Lung (tissue), 11 donors: ENCODE measurements at regions not wholly inside any gene's neighbourhood (a gene's known extent, or its start where the extent isn't known, plus 50 kb on each side); places are given as distances from the start of the nearest gene placed in this dataset.

ENCODE experiments used
- ATAC-seq: fragments of 200-7000 bp; cut with Tn5 transposase; one replicate; pipeline ENCODE4 v1.9.1; 2020; ENCODE audit warnings: moderate number of reproducible peaks; ENCODE audit not compliant: insufficient read depth, low FRiP score
- DNase-seq, 3 donors: peaks; one replicate each; pipeline ENCODE4 v3.0.0-alpha.2; 2013 to 2017
- H3K27ac ChIP-seq, 2 donors: one replicate each; pipeline ENCODE4 v1.5.1; 2013; ENCODE audit warnings: mild to moderate bottlenecking in 2 of 2, moderate library complexity in 2 of 2, control low read depth in 1 of 2, inconsistent platforms in 1 of 2, low read depth in 1 of 2, low read length in 1 of 2
- H3K27me3 ChIP-seq, 3 donors: one replicate each; pipeline ENCODE4 v1.5.1; 2013; ENCODE audit warnings: low read length in 2 of 3; ENCODE audit not compliant: control insufficient read depth in 3 of 3, insufficient read depth in 3 of 3
- H3K36me3 ChIP-seq, 4 donors: one replicate each; pipeline ENCODE4 v1.5.1; 2013; ENCODE audit warnings: low read length in 4 of 4, mild to moderate bottlenecking in 1 of 4, moderate library complexity in 1 of 4; ENCODE audit not compliant: control insufficient read depth in 4 of 4, insufficient read depth in 4 of 4
- H3K4me1 ChIP-seq, 5 donors: one replicate each; pipeline ENCODE4 v1.5.1; 2013; ENCODE audit warnings: low read length in 5 of 5, mild to moderate bottlenecking in 2 of 5, moderate library complexity in 1 of 5; ENCODE audit not compliant: control insufficient read depth in 5 of 5, insufficient read depth in 5 of 5
- H3K4me3 ChIP-seq: one replicate; pipeline ENCODE4 v1.5.1; 2013; ENCODE audit warnings: mild to moderate bottlenecking, control low read depth, moderate library complexity
- H3K9ac ChIP-seq, 2 donors: one replicate each; pipeline ENCODE4 v1.5.1; 2013; ENCODE audit warnings: low read length in 2 of 2, control low read depth in 1 of 2; ENCODE audit not compliant: insufficient read depth in 1 of 2
- H3K9me3 ChIP-seq, 4 donors: one replicate each; pipeline ENCODE4 v1.5.1; 2013; ENCODE audit warnings: low read length in 3 of 4, mild to moderate bottlenecking in 1 of 4, moderate library complexity in 1 of 4; ENCODE audit not compliant: control insufficient read depth in 4 of 4, insufficient read depth in 3 of 4
- CTCF ChIP-seq: IDR thresholded peaks from 2 replicates; pipeline ENCODE4 v1.5.1; 2012; ENCODE audit warnings: mild to moderate bottlenecking; ENCODE audit errors: control extremely low read depth, extremely low read depth
- WGBS, 2 donors: extraction: QIAGEN DNeasy Blood & Tissue Kit; methylation state at CpG; one replicate each; pipeline ENCODE4 v1.1.7; 2013; 5-methylcytosine and 5-hydroxymethylcytosine counted together
- donor health status: control.
- donor health status: control.
- donor health status: Bipolar disorder and iron deficiency.
- donor health status: healthy.
- donor health status: DM: yes; HTN: yes; CAD: no.

- no peak overlapping the region for H3K4me3 ChIP-seq
- no peak for TF ChIP-seq CTCF
- H3K27me3 ChIP-seq = no peaks in the 10 kb centered on the region
- ATAC-seq (no peak), DNase-seq (no peak)
- H3K9me3 ChIP-seq = peaks cover 2 to 17% (median 11%) of the 10 kb centered on the region in 4 donors
- H3K36me3 ChIP-seq = no peaks in the 10 kb centered on the region
- no peak overlapping the region for H3K27ac ChIP-seq
- H3K9ac ChIP-seq = no peak overlapping the region
- WGBS, 2 donors = 92% methylated on average over 1 of the region's 1 CpG
- H3K4me1 ChIP-seq = no peaks in the 10 kb centered on the region
These were observed 500.5 kb downstream of the TMEM232 start for GRCh38 chr5:110225949-110226348.

- H3K27me3 ChIP-seq = no peaks in the 10 kb centered on the region
- WGBS, 2 donors = 68 to 73% methylated on average over 2 of the region's 2 CpGs
- TF ChIP-seq CTCF = no peak
- peak in 1 of 3 donors; percentile 13 for DNase-seq
- no peak overlapping the region for H3K4me3 ChIP-seq
- H3K9ac ChIP-seq = no peak overlapping the region
- no peaks in the 10 kb centered on the region for H3K9me3 ChIP-seq
- H3K36me3 ChIP-seq = no peaks in the 10 kb centered on the region
- no peak for ATAC-seq
- H3K4me1 ChIP-seq = no peaks in the 10 kb centered on the region
- H3K27ac ChIP-seq = no peak overlapping the region
These were observed 486.7 kb downstream of the TMEM232 start for GRCh38 chr5:110239786-110240185.

DNA sequence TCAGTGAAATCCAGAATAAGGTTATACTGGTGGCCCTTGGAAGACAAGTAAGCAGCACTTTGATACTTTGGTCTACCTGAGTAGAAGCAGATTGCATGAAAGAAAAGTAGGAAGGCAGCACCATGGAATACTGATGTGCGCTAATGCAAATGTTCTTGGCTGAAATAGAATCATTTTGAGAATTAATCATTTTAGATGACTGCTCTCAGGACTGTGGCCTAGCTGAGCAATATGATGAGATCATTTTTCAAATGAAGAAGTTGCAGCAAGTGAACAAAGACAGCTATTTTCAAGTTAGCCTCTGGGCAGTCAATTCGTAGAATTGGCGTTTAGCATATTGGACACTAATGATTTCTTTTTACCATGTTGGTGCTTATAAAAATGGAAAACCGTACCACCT, 483.5 kb downstream of the TMEM232 start:
- no peaks in the 10 kb centered on the region for H3K9me3 ChIP-seq
- H3K36me3 ChIP-seq = no peaks in the 10 kb centered on the region
- H3K4me1 ChIP-seq = no peaks in the 10 kb centered on the region
- no peaks in the 10 kb centered on the region for H3K27me3 ChIP-seq
- no peak overlapping the region for H3K9ac ChIP-seq
- H3K27ac ChIP-seq = no peak overlapping the region
- 87 to 91% methylated on average over 4 of the region's 4 CpGs for WGBS, 2 donors
- no peak overlapping the region for H3K4me3 ChIP-seq
- ATAC-seq (no peak), DNase-seq (no peak)
- TF ChIP-seq CTCF = no peak

DNA sequence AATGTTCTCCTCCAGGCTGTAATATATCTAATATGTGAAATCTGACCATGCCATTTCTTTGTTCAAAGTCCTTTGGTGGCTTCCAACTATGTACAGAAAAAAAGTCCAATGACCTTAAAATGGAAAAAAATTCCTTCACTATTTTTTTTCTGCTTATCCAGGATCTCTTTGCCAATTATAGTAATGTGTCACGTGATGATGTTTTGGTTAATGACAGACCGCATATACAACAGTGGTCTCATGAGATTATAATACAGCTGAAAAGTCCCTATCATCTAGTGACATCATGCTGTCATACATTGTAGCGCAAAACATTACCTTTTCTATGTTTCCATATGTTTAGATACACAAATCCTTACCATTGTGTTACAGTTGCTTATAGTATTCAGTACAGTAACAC, 477.6 kb downstream of the TMEM232 start:
- no peak for TF ChIP-seq CTCF
- no peaks in the 10 kb centered on the region for H3K27me3 ChIP-seq
- WGBS, 2 donors = 84 to 88% methylated on average over 3 of the region's 3 CpGs
- no peak overlapping the region for H3K9ac ChIP-seq
- no peak overlapping the region for H3K4me3 ChIP-seq
- H3K9me3 ChIP-seq = no peaks in the 10 kb centered on the region
- H3K27ac ChIP-seq = no peak overlapping the region
- H3K36me3 ChIP-seq = no peaks in the 10 kb centered on the region
- peaks cover 0 to 1% (median 0%) of the 10 kb centered on the region in 5 donors for H3K4me1 ChIP-seq
- ATAC-seq (no peak), DNase-seq (no peak)
